Keratinocyte (primary cell): ENCODE measurements at regions not wholly inside any gene's neighbourhood (a gene's known extent, or its start where the extent isn't known, plus 50 kb on each side); places are given as distances from the start of the nearest gene placed in this dataset.

Source experiments
- DNase-seq: peaks from one replicate; pipeline ENCODE4 v3.0.0-alpha.2; 2011; ENCODE audit warnings: low read depth, missing footprints, low spot score
- FAIRE-seq: peaks from 2 replicates; lab custom pipeline; 2011; peaks lifted over from hg19 to GRCh38; lab: Jason Lieb, UNC
- H2AFZ ChIP-seq: 2 replicates; pipeline ENCODE4 v1.6.0; 2012; ENCODE audit warnings: low read length, control low read depth, inconsistent platforms; ENCODE audit not compliant: control insufficient read depth
- H3K27ac ChIP-seq: 2 replicates; pipeline ENCODE4 v1.5.1; 2011; ENCODE audit warnings: low read length; ENCODE audit not compliant: control insufficient read depth, insufficient read depth
- H3K27me3 ChIP-seq: 3 replicates; pipeline ENCODE4 v1.6.0; 2011; ENCODE audit warnings: low read length; ENCODE audit not compliant: control insufficient read depth, insufficient read depth; ENCODE audit errors: extremely low read depth
- H3K36me3 ChIP-seq, 2 experiments: 2 replicates in 1 of 2; 3 replicates in 1 of 2; pipeline ENCODE4 v1.5.1; 2011; ENCODE audit warnings: low read length in 2 of 2, mild to moderate bottlenecking in 1 of 2; ENCODE audit not compliant: control insufficient read depth in 2 of 2, insufficient read depth in 2 of 2; ENCODE audit errors: extremely low read depth in 1 of 2
- H3K4me1 ChIP-seq: 3 replicates; pipeline ENCODE4 v1.5.1; 2011; ENCODE audit warnings: low read length; ENCODE audit not compliant: control insufficient read depth, insufficient read depth; ENCODE audit errors: extremely low read depth
- H3K4me2 ChIP-seq: 3 replicates; pipeline ENCODE4 v1.6.0; 2011; ENCODE audit warnings: low read depth, low read length; ENCODE audit not compliant: control insufficient read depth, insufficient read depth; ENCODE audit errors: extremely low read depth
- H3K4me3 ChIP-seq, 3 experiments: fragments of 200-600 bp in 1 of 3; sonication (generic) in 1 of 3; 2 replicates in 2 of 3; 3 replicates in 1 of 3; pipeline ENCODE4 v1.5.1; 2011 to 2016; ENCODE audit warnings: low read length in 3 of 3, mild to moderate bottlenecking in 3 of 3, control low read depth in 2 of 3, inconsistent platforms in 1 of 3, low read depth in 1 of 3, mixed read lengths in 1 of 3, mixed run types in 1 of 3, moderate library complexity in 1 of 3; ENCODE audit not compliant: control insufficient read depth in 2 of 3, insufficient read depth in 2 of 3; ENCODE audit errors: extremely low read depth in 1 of 3
- H3K79me2 ChIP-seq: 2 replicates; pipeline ENCODE4 v1.6.0; 2012; ENCODE audit warnings: low read length; ENCODE audit not compliant: control insufficient read depth, insufficient read depth
- H3K9ac ChIP-seq: 3 replicates; pipeline ENCODE4 v1.6.0; 2011; ENCODE audit warnings: low read length; ENCODE audit not compliant: control insufficient read depth, insufficient read depth; ENCODE audit errors: extremely low read depth
- H3K9me1 ChIP-seq: 3 replicates; pipeline ENCODE4 v1.6.0; 2011; ENCODE audit warnings: low read length; ENCODE audit not compliant: control insufficient read depth, insufficient read depth; ENCODE audit errors: extremely low read depth
- H3K9me3 ChIP-seq: 2 replicates; pipeline ENCODE4 v1.5.1; 2012; ENCODE audit warnings: low read depth, low read length; ENCODE audit not compliant: control insufficient read depth
- H4K20me1 ChIP-seq: 3 replicates; pipeline ENCODE4 v1.6.0; 2011; ENCODE audit warnings: low read length; ENCODE audit not compliant: control insufficient read depth, insufficient read depth; ENCODE audit errors: extremely low read depth
- EZH2 ChIP-seq: IDR thresholded peaks from one replicate; pipeline ENCODE4 v1.6.1; 2012; ENCODE audit warnings: inconsistent platforms, mild to moderate bottlenecking, low read length, moderate library complexity
- dilution Hi-C: fragments of 300-500 bp; cut with MboI; formaldehyde crosslinking; loops from one replicate; pipeline ENCODE4 v1.7.0; 2020; ENCODE audit warnings: low sequenced_read_pairs; ENCODE audit not compliant: extremely low pct_ligation_motif_present
- TF ChIP-seq, protein P1 (sequence below), 3 experiments: IDR thresholded peaks in 1 of 3; conservative IDR thresholded peaks in 1 of 3; optimal IDR thresholded peaks in 1 of 3; 2 replicates in 2 of 3; 3 replicates in 1 of 3; pipeline versions ENCODE3 to v1.5.1; 2011; ENCODE audit warnings: low read length in 3 of 3, mild to moderate bottlenecking in 3 of 3, moderate library complexity in 2 of 3, control low read depth in 1 of 3, inconsistent platforms in 1 of 3; ENCODE audit not compliant: insufficient read depth in 2 of 3; ENCODE audit errors: extremely low read depth in 1 of 3

DNA sequence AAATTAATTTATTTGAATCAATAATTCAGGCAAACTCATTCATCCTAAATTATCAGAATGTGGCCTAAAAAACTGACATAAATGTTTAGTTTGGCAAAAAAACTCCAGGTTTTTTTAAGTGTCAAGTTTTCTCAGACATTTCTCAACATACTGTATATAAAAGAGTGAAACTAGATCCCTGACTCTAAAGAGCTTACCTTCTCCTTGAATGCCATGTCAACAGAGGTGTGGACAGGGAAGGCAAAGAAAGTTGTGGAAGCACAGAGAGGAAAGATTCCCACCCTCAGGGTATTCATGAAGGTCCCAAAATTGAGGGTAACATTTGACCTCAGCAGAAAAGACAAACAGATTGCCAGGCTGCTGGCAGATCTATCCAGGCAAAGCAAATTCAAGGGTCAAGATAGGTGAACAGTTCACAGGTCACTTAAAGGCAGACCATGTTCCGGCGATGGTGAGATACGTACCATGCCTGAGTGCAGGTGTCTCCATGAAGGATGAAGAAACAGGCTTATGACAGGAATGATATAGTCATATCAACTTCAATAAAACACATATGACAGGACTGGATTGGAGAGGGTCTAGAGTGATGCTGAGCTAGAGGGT, 1638.3 kb upstream of the ZEB2 start:
- no peaks in the 10 kb centered on the region for H4K20me1 ChIP-seq
- no peaks in the 10 kb centered on the region for H3K4me1 ChIP-seq
- no peaks in the 10 kb centered on the region for H3K9me3 ChIP-seq
- no peaks in the 10 kb centered on the region for H3K79me2 ChIP-seq
- no peak for DNase-seq
- no peak overlapping the region for H3K9ac ChIP-seq
- no peak overlapping the region for H3K4me2 ChIP-seq
- TF ChIP-seq, protein P1, sequence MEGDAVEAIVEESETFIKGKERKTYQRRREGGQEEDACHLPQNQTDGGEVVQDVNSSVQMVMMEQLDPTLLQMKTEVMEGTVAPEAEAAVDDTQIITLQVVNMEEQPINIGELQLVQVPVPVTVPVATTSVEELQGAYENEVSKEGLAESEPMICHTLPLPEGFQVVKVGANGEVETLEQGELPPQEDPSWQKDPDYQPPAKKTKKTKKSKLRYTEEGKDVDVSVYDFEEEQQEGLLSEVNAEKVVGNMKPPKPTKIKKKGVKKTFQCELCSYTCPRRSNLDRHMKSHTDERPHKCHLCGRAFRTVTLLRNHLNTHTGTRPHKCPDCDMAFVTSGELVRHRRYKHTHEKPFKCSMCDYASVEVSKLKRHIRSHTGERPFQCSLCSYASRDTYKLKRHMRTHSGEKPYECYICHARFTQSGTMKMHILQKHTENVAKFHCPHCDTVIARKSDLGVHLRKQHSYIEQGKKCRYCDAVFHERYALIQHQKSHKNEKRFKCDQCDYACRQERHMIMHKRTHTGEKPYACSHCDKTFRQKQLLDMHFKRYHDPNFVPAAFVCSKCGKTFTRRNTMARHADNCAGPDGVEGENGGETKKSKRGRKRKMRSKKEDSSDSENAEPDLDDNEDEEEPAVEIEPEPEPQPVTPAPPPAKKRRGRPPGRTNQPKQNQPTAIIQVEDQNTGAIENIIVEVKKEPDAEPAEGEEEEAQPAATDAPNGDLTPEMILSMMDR (optimal IDR thresholded peaks at IDR 0.05 in 1 of 3, IDR thresholded peaks at IDR 0.05 in 1 of 3, conservative IDR thresholded peaks at IDR 0.05 in 1 of 3; ENCODE audit: extremely low read depth in 1 of 3, insufficient read depth in 2 of 3, low read length in 3 of 3): no peak
- TF ChIP-seq EZH2: no peak
- no peaks in the 10 kb centered on the region for H3K27me3 ChIP-seq
- no peak overlapping the region for H2AFZ ChIP-seq
- H3K36me3 ChIP-seq: no peaks in the 10 kb centered on the region
- H3K27ac ChIP-seq: no peak overlapping the region
- no peak for FAIRE-seq
- dilution Hi-C loops: no loop called here
- H3K4me3 ChIP-seq: no peak overlapping the region
- no peaks in the 10 kb centered on the region for H3K9me1 ChIP-seq

DNA sequence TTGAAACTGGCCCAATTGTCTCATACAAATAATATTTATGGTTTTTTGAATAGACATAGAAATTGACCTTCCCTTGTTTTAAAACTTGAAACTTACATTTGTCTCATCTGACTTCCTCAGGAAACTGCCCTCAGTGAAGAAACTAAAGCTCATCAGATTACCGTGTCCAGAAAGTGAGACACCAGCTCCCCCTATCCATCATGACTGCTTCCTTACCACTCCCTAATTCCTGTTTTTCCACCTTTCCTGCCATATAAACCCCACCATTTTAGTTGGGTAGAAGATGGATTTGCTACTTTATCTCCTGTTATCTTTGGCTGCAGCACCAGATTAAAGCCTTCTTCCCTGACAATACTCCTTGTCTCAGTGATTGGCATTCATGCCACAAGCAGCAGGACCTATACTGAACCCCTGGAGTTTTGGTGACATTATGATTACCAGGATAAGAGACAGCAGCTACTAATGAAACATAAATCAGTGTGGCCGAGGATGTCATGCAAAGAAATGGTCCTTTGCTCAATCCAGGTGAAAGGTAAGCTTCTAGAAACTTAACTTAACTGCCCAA, 1627.6 kb upstream of the ZEB2 start:
- dilution Hi-C loops: no loop called here

More for the DNA sequence above, 1627.6 kb upstream of the ZEB2 start:
- Histone ChIP-seq H3K9me3 (no peaks in the 10 kb centered on the region), H3K9me1 (no peaks in the 10 kb centered on the region), H3K27me3 (no peaks in the 10 kb centered on the region), H3K4me3 (no peak overlapping the region), H3K4me1 (no peaks in the 10 kb centered on the region), H3K9ac (no peak overlapping the region), H2AFZ (no peak overlapping the region), H4K20me1 (no peaks in the 10 kb centered on the region), H3K27ac (no peak overlapping the region), H3K36me3 (no peaks in the 10 kb centered on the region), H3K79me2 (no peaks in the 10 kb centered on the region), H3K4me2 (no peak overlapping the region)
- FAIRE-seq: no peak
- TF ChIP-seq, protein P1 (optimal IDR thresholded peaks at IDR 0.05 in 1 of 3, IDR thresholded peaks at IDR 0.05 in 1 of 3, conservative IDR thresholded peaks at IDR 0.05 in 1 of 3; ENCODE audit: extremely low read depth in 1 of 3, insufficient read depth in 2 of 3, low read length in 3 of 3): peak in 1 of 3 experiments; percentile 48
- no peak for TF ChIP-seq EZH2
- DNase-seq: no peak
